ENCODE measurements at regions not wholly inside any gene's neighbourhood (a gene's known extent, or its start where the extent isn't known, plus 50 kb on each side); places are given as distances from the start of the nearest gene placed in this dataset.

DNA sequence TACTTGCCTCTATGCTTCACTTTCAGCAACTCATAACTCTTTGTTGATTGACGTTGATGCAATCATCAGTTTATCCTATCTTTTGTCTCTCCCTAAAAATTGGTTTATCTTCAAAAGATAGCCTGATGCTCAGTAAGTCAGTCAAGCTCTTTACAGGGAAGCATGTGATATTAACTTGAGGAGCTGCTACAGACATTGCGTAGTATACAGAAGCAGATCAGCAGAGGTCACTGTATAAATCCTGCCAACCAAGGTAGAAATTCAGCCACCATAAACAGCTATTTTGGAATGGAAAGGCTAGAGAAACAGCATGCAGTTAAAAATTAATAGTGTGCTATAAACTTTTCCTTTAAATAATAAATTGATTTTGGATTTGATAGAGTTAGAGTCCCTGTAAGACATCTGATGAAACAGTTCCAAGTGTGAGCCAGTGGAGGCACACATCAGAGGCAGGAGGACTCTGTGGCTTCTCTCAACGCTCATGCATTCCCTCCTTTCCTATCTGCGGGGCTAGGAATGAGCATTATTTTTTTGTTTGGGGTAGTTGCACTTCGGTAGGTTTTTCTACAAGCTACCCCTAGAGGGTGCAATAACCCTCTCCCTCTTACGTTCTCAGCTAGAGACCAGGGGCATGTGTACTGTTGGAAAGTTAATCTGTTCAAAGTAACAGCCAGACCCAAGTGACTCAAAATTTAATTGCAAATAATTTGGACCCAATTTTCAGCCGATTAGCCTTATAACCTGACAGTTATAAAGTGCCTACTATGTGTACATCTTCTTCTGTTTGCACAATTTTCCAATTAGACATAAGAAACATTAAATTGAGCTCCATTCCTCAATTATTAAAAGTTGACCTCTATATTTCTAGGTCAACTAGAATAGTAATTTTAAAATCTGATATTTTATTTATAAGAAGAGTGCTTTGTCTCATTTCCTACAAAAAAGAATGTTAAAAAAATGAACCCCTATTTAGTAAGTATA is 647.7 kb upstream of the SOX9 start:
- TF ChIP-seq CTCF (IDR thresholded peaks at IDR 0.05; ENCODE audit: insufficient read depth, low read depth, low read length, missing control alignments): peak; percentile 84
- H3K4me3 ChIP-seq (ENCODE audit: low read length): no peak overlapping the region
- DNase-seq (ENCODE audit: low read depth): peak; percentile 77

GRCh38 chr17:71477356-71477755 is 643.5 kb upstream of the SOX9 start:
- TF ChIP-seq CTCF (IDR thresholded peaks at IDR 0.05; ENCODE audit: insufficient read depth, low read depth, low read length, missing control alignments): no peak
- H3K4me3 ChIP-seq (ENCODE audit: low read length): no peak overlapping the region
- DNase-seq (ENCODE audit: low read depth): no peak

DNA sequence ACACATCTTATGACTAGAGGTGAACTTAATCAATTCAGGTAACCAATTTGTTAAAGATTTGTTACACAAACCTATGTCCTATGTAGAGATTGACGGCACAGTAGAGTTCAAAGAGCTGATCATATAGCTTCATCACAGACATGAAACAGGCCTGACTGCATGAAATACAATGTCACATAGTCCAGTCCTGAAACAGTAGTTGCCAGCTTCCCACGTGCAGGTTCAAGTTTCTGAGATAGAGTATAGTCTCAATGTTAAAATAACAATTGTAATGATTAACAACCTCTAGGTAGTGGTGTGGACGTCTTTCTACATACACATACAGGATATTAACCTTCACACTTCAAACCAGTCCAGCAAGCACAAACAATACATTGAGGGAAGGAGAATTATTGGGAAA is 640.7 kb upstream of the SOX9 start:
- no peak for DNase-seq (ENCODE audit: low read depth)
- no peak overlapping the region for H3K4me3 ChIP-seq (ENCODE audit: low read length)
- no peak for TF ChIP-seq CTCF (IDR thresholded peaks at IDR 0.05; ENCODE audit: insufficient read depth, low read depth, low read length, missing control alignments)

- no peak for TF ChIP-seq CTCF (IDR thresholded peaks at IDR 0.05; ENCODE audit: insufficient read depth, low read depth, low read length, missing control alignments)
- H3K4me3 ChIP-seq (ENCODE audit: low read length): no peak overlapping the region
- DNase-seq (ENCODE audit: low read depth): no peak
Measured at GRCh38 chr17:71482625-71483024, 638.2 kb upstream of the SOX9 start.

GRCh38 chr17:71484546-71484945 is 636.3 kb upstream of the SOX9 start:
- H3K4me3 ChIP-seq (ENCODE audit: low read length): no peak overlapping the region
- no peak for TF ChIP-seq CTCF (IDR thresholded peaks at IDR 0.05; ENCODE audit: insufficient read depth, low read depth, low read length, missing control alignments)

DNA sequence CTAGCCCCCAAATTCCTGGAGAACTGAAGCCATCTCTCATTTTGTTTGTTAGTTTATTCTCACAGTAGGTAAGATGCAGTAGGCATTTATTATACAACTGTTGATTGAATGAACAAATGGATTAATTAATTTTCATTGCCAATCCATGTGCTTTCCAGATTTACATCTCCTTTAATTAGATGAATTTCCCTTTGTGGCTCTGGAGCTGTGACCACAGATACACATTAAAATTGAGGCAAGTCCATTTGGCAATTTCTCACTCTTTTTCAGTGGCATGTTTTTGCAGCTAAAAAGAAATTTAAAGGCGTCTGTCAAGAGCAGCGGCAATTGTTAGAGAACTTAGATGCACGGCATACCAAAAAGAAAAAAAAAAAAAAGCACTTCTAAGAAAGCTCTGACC is 635.4 kb upstream of the SOX9 start:
- no peak for DNase-seq (ENCODE audit: low read depth)
- TF ChIP-seq CTCF (IDR thresholded peaks at IDR 0.05; ENCODE audit: insufficient read depth, low read depth, low read length, missing control alignments): no peak
- H3K4me3 ChIP-seq (ENCODE audit: low read length): no peak overlapping the region

More at GRCh38 chr17:71484546-71484945, 636.3 kb upstream of the SOX9 start:
- no peak for DNase-seq (ENCODE audit: low read depth)
